HEK293 (cell line): ENCODE measurements at regions not wholly inside any gene's neighbourhood (a gene's known extent, or its start where the extent isn't known, plus 50 kb on each side); places are given as distances from the start of the nearest gene placed in this dataset.
"Not testable (repeated sequence)": the region's sequence is repeated elsewhere in the genome, so short reads cannot be mapped to it uniquely, and the experiment has no call there.

Source experiments
- CTCF ChIA-PET: fragments of 350-600 bp; formaldehyde crosslinking; extraction: SDS; loops from one replicate; lab custom pipeline; 2021; ENCODE audit warnings: antibody characterized with exemption; lab: Yijun Ruan, JAX
- POLR2A ChIA-PET: fragments of 300-600 bp; formaldehyde crosslinking; extraction: SDS; loops from one replicate; lab custom pipeline; 2020; ENCODE audit warnings: antibody characterized with exemption, inconsistent platforms; lab: Yijun Ruan, JAX
- H3K27ac ChIP-seq: fragments of 200-500 bp; sonication (Bioruptor generic); 2 replicates; pipeline ENCODE4 v1.5.1; 2014; ENCODE audit warnings: low read depth, low read length, control low read depth, inconsistent platforms; ENCODE audit errors: extremely low read depth
- H3K36me3 ChIP-seq, 2 experiments: fragments of 200-500 bp in 1 of 2; sonication (Bioruptor generic) in 1 of 2; 1 replicate in 1 of 2; 2 replicates in 1 of 2; pipeline ENCODE4 v1.5.1; 2014 to 2017; ENCODE audit warnings: inconsistent platforms in 2 of 2, low read length in 2 of 2; ENCODE audit not compliant: control insufficient read depth in 2 of 2, insufficient read depth in 1 of 2
- H3K4me1 ChIP-seq: fragments of 200-500 bp; sonication (Bioruptor generic); 2 replicates; pipeline ENCODE4 v1.5.1; 2014; ENCODE audit warnings: mild to moderate bottlenecking, low read length, inconsistent platforms; ENCODE audit not compliant: control insufficient read depth, insufficient read depth
- H3K4me3 ChIP-seq: 2 replicates; pipeline ENCODE4 v1.5.1; 2011; ENCODE audit warnings: low read depth, mild to moderate bottlenecking, control low read depth, low read length, moderate library complexity
- H3K9me3 ChIP-seq: fragments of 200-500 bp; sonication (Bioruptor generic); 2 replicates; pipeline ENCODE4 v1.5.1; 2014; ENCODE audit warnings: low read depth, low read length, inconsistent platforms; ENCODE audit not compliant: control insufficient read depth, insufficient read depth
- OVOL3 ChIP-seq: fragments of 450-650 bp; formaldehyde crosslinking; IDR thresholded peaks from 2 replicates; pipeline ENCODE4 v1.5.1; 2016; ENCODE audit warnings: missing biosample characterization, missing genetic modification characterization
- ZBTB8A ChIP-seq: fragments of 450-650 bp; formaldehyde crosslinking; IDR thresholded peaks from 2 replicates; pipeline ENCODE4 v1.5.1; 2016; ENCODE audit warnings: missing biosample characterization, missing genetic modification characterization
- ZNF140 ChIP-seq: fragments of 450-650 bp; formaldehyde crosslinking; IDR thresholded peaks from 2 replicates; pipeline ENCODE4 v1.5.1; 2016; ENCODE audit warnings: missing biosample characterization, missing genetic modification characterization
- ZNF202 ChIP-seq: fragments of 450-650 bp; formaldehyde crosslinking; IDR thresholded peaks from 2 replicates; pipeline ENCODE4 v1.5.1; 2016; ENCODE audit warnings: missing biosample characterization, missing genetic modification characterization, borderline replicate concordance
- ZNF266 ChIP-seq: fragments of 450-650 bp; formaldehyde crosslinking; IDR thresholded peaks from 2 replicates; pipeline ENCODE4 v1.5.1; 2016; ENCODE audit warnings: missing biosample characterization, missing genetic modification characterization, low read depth
- ZNF394 ChIP-seq: fragments of 450-650 bp; formaldehyde crosslinking; IDR thresholded peaks from 2 replicates; pipeline ENCODE4 v1.5.1; 2016; ENCODE audit warnings: missing biosample characterization, missing genetic modification characterization, mild to moderate bottlenecking, moderate library complexity, borderline replicate concordance
- ZNF426 ChIP-seq: fragments of 450-650 bp; formaldehyde crosslinking; IDR thresholded peaks from 2 replicates; pipeline ENCODE4 v1.5.1; 2017; ENCODE audit warnings: missing biosample characterization, missing genetic modification characterization, mild to moderate bottlenecking, inconsistent platforms, moderate library complexity
- ZNF501 ChIP-seq: fragments of 450-650 bp; formaldehyde crosslinking; IDR thresholded peaks from 2 replicates; pipeline ENCODE4 v1.5.1; 2016; ENCODE audit warnings: missing biosample characterization, missing genetic modification characterization
- ZNF518A ChIP-seq: fragments of 450-650 bp; formaldehyde crosslinking; conservative IDR thresholded peaks from 2 replicates; pipeline ENCODE4 v1.5.1; 2016; ENCODE audit warnings: low read depth, missing biosample characterization, missing genetic modification characterization
- ZNF555 ChIP-seq: fragments of 450-650 bp; formaldehyde crosslinking; conservative IDR thresholded peaks from 2 replicates; pipeline ENCODE4 v1.5.1; 2017; ENCODE audit warnings: missing biosample characterization, mild to moderate bottlenecking, missing genetic modification characterization, inconsistent platforms
- ZNF558 ChIP-seq: fragments of 450-650 bp; formaldehyde crosslinking; IDR thresholded peaks from 2 replicates; pipeline ENCODE4 v1.5.1; 2016; ENCODE audit warnings: missing biosample characterization, missing genetic modification characterization
- ZNF560 ChIP-seq: fragments of 450-650 bp; formaldehyde crosslinking; IDR thresholded peaks from 2 replicates; pipeline ENCODE4 v1.5.1; 2017; ENCODE audit warnings: missing biosample characterization, missing genetic modification characterization, borderline replicate concordance
- ZNF623 ChIP-seq: fragments of 450-650 bp; formaldehyde crosslinking; IDR thresholded peaks from 2 replicates; pipeline ENCODE4 v1.5.1; 2016; ENCODE audit warnings: missing biosample characterization, missing genetic modification characterization
- ZNF664 ChIP-seq: fragments of 450-650 bp; formaldehyde crosslinking; IDR thresholded peaks from 2 replicates; pipeline ENCODE4 v1.5.1; 2016; ENCODE audit warnings: missing biosample characterization, missing genetic modification characterization
- ZXDB ChIP-seq: fragments of 450-650 bp; formaldehyde crosslinking; IDR thresholded peaks from 2 replicates; pipeline ENCODE4 v1.5.1; 2016; ENCODE audit warnings: missing biosample characterization, missing genetic modification characterization
- TF ChIP-seq, protein P1 (sequence below): fragments of 450-650 bp; formaldehyde crosslinking; conservative IDR thresholded peaks from 2 replicates; pipeline ENCODE4 v1.5.1; 2016; ENCODE audit warnings: low read depth, missing biosample characterization, missing genetic modification characterization

DNA sequence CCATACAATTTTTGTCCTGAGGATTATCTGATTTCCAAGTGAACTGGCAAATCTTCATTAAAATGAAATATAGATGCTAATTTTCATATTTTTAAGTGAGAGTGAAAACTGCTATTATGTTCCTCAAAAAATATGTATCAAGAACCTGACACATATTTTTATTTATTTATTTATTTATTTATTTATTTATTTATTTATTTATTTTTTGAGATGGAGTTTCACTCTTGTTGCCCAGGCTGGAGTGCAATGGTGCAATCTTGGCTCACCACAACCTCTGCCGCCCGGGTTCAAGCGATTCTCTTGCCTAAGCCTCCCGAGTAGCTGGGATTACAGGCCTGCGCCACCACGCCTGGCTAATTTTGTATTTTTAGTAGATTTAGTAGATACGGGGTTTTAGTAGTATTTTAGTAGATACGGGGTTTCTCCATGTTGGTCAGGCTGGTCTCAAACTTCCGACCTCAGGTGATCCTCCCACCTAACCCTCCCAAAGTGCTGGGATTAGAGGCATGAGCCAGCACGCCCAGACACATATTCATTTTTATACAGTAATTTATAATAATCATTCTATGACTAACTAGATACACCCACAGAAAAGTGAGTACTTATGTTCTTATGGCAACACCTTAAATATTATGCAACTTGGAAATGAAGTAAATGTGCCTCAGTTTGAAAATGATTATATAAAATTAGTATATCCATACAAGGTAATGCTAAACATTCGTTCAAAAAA is 248.3 kb downstream of the CDH7 start:
- H3K4me1 ChIP-seq, H3K9me3 ChIP-seq, POLR2A ChIA-PET, H3K4me3 ChIP-seq, H3K27ac ChIP-seq, H3K36me3 ChIP-seq: not testable (repeated sequence)
- TF ChIP-seq OVOL3 (tag by site-specific recombination): peak; percentile 14; the same call in 1 of the 2 replicates
- peak; percentile 85; the same call in 1 of the 2 replicates for TF ChIP-seq ZNF394 (tag by site-specific recombination)
- peak; percentile 70 for TF ChIP-seq ZNF518A (tag by site-specific recombination)
- TF ChIP-seq ZXDB (tag by site-specific recombination): peak; percentile 47; the same call in 1 of the 2 replicates
- peak; percentile 29; the same call in 1 of the 2 replicates for TF ChIP-seq ZNF560 (tag by site-specific recombination)
- peak; percentile 51; the same call in 1 of the 2 replicates for TF ChIP-seq ZNF140
- TF ChIP-seq ZNF664 (tag by site-specific recombination): 0 out of 2 replicates have a peak, but pooled peaks have one; percentile 36
- TF ChIP-seq ZNF623 (tag by site-specific recombination): peak; percentile 63
- 0 out of 2 replicates have a peak, but pooled peaks have one; percentile 22 for TF ChIP-seq ZNF202 (tag by site-specific recombination)
- TF ChIP-seq ZNF555 (tag by site-specific recombination): peak; percentile 55
- TF ChIP-seq, protein P1, sequence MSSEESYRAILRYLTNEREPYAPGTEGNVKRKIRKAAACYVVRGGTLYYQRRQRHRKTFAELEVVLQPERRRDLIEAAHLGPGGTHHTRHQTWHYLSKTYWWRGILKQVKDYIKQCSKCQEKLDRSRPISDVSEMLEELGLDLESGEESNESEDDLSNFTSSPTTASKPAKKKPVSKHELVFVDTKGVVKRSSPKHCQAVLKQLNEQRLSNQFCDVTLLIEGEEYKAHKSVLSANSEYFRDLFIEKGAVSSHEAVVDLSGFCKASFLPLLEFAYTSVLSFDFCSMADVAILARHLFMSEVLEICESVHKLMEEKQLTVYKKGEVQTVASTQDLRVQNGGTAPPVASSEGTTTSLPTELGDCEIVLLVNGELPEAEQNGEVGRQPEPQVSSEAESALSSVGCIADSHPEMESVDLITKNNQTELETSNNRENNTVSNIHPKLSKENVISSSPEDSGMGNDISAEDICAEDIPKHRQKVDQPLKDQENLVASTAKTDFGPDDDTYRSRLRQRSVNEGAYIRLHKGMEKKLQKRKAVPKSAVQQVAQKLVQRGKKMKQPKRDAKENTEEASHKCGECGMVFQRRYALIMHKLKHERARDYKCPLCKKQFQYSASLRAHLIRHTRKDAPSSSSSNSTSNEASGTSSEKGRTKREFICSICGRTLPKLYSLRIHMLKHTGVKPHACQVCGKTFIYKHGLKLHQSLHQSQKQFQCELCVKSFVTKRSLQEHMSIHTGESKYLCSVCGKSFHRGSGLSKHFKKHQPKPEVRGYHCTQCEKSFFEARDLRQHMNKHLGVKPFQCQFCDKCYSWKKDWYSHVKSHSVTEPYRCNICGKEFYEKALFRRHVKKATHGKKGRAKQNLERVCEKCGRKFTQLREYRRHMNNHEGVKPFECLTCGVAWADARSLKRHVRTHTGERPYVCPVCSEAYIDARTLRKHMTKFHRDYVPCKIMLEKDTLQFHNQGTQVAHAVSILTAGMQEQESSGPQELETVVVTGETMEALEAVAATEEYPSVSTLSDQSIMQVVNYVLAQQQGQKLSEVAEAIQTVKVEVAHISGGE: peak; percentile 70
- 0 out of 2 replicates have a peak, but pooled peaks have one; percentile 21 for TF ChIP-seq ZNF558 (tag by site-specific recombination)
- TF ChIP-seq ZNF501: peak; percentile 70; the same call in 1 of the 2 replicates
- TF ChIP-seq ZNF426 (tag by site-specific recombination): peak; percentile 79
- 0 out of 2 replicates have a peak, but pooled peaks have one; percentile 25 for TF ChIP-seq ZBTB8A (tag by site-specific recombination)
- TF ChIP-seq ZNF266 (tag by site-specific recombination): peak; percentile 54; the same call in 1 of the 2 replicates
- CTCF ChIA-PET: interaction anchor here (0.7 to 1.4 kb wide), 3 partner anchors 15 to 1954 kb away, joined by 3 read pairs; no protein-coding TSS in a partner anchor
